SK-N-SH (cell line): ENCODE measurements at regions not wholly inside any gene's neighbourhood (a gene's known extent, or its start where the extent isn't known, plus 50 kb on each side); places are given as distances from the start of the nearest gene placed in this dataset.

ENCODE experiments used
- CTCF ChIP-seq: fragments of 200-600 bp; sonication (generic); IDR thresholded peaks from 2 replicates; pipeline ENCODE4 v1.6.1; 2017; ENCODE audit warnings: antibody characterized with exemption, mild to moderate bottlenecking, moderate library complexity
- NFIC ChIP-seq: IDR thresholded peaks from 2 replicates; pipeline ENCODE4 v1.4.0; 2012; ENCODE audit warnings: borderline replicate concordance
- NRF1 ChIP-seq: IDR thresholded peaks from 2 replicates; pipeline ENCODE4 v1.6.1; 2012; ENCODE audit warnings: low read depth, mild to moderate bottlenecking, low read length
- RCOR1 ChIP-seq: fragments of 150-350 bp; IDR thresholded peaks from 2 replicates; pipeline ENCODE4 v1.6.1; 2017; ENCODE audit warnings: antibody characterized with exemption, low read length
- TAF1 ChIP-seq: IDR thresholded peaks from 2 replicates; pipeline ENCODE4 v1.6.1; 2012; ENCODE audit warnings: low read depth, mild to moderate bottlenecking, low read length, moderate library complexity, borderline replicate concordance
- YY1 ChIP-seq: IDR thresholded peaks from 2 replicates; pipeline ENCODE4 v1.4.0; 2012; ENCODE audit warnings: low read depth, mild to moderate bottlenecking

DNA sequence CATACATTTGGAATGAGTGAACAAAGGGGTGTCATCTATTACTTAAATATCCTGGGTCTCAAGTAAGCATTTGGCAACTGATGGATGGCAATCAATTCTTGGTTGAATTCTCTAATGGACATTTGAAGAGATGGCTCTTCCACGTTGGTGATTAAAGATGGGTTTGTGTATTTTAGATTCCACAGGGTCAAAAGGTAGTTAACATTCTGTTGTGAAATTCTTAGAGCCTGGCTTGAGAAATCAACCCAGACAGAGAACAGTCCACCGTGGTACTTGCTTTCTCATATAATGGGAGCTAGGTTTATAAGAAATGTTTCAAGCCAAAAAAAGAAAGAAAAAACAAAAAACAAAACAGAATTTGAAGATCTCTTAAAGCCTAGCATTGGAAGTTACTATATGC lies 355.9 kb upstream of the PITX2 start:
- TF ChIP-seq CTCF, result no peak
- TF ChIP-seq NRF1, result no peak
- TF ChIP-seq NFIC, result no peak
- no peak for TF ChIP-seq RCOR1
- no peak for TF ChIP-seq YY1
- TF ChIP-seq TAF1, result no peak
